HEK293 (cell line): ENCODE measurements at regions not wholly inside any gene's neighbourhood (a gene's known extent, or its start where the extent isn't known, plus 50 kb on each side); places are given as distances from the start of the nearest gene placed in this dataset.

Experiments
- CTCF ChIA-PET: fragments of 350-600 bp; formaldehyde crosslinking; extraction: SDS; loops from one replicate; lab custom pipeline; 2021; ENCODE audit warnings: antibody characterized with exemption; lab: Yijun Ruan, JAX
- POLR2A ChIA-PET: fragments of 300-600 bp; formaldehyde crosslinking; extraction: SDS; loops from one replicate; lab custom pipeline; 2020; ENCODE audit warnings: antibody characterized with exemption, inconsistent platforms; lab: Yijun Ruan, JAX
- H3K27ac ChIP-seq: fragments of 200-500 bp; sonication (Bioruptor generic); 2 replicates; pipeline ENCODE4 v1.5.1; 2014; ENCODE audit warnings: low read depth, low read length, control low read depth, inconsistent platforms; ENCODE audit errors: extremely low read depth
- H3K36me3 ChIP-seq, 2 experiments: fragments of 200-500 bp in 1 of 2; sonication (Bioruptor generic) in 1 of 2; 1 replicate in 1 of 2; 2 replicates in 1 of 2; pipeline ENCODE4 v1.5.1; 2014 to 2017; ENCODE audit warnings: inconsistent platforms in 2 of 2, low read length in 2 of 2; ENCODE audit not compliant: control insufficient read depth in 2 of 2, insufficient read depth in 1 of 2
- H3K4me1 ChIP-seq: fragments of 200-500 bp; sonication (Bioruptor generic); 2 replicates; pipeline ENCODE4 v1.5.1; 2014; ENCODE audit warnings: mild to moderate bottlenecking, low read length, inconsistent platforms; ENCODE audit not compliant: control insufficient read depth, insufficient read depth
- H3K4me3 ChIP-seq: 2 replicates; pipeline ENCODE4 v1.5.1; 2011; ENCODE audit warnings: low read depth, mild to moderate bottlenecking, control low read depth, low read length, moderate library complexity
- H3K9me3 ChIP-seq: fragments of 200-500 bp; sonication (Bioruptor generic); 2 replicates; pipeline ENCODE4 v1.5.1; 2014; ENCODE audit warnings: low read depth, low read length, inconsistent platforms; ENCODE audit not compliant: control insufficient read depth, insufficient read depth
- ATF2 ChIP-seq: fragments of 450-650 bp; formaldehyde crosslinking; IDR thresholded peaks from 2 replicates; pipeline ENCODE4 v1.5.1; 2016; ENCODE audit warnings: missing biosample characterization, missing genetic modification characterization, low read depth
- BCL11A ChIP-seq: fragments of 450-650 bp; formaldehyde crosslinking; IDR thresholded peaks from 2 replicates; pipeline ENCODE4 v1.5.1; 2016; ENCODE audit warnings: low read depth, missing biosample characterization, missing genetic modification characterization
- KLF16 ChIP-seq: fragments of 450-650 bp; formaldehyde crosslinking; IDR thresholded peaks from 2 replicates; pipeline ENCODE4 v1.5.1; 2017; ENCODE audit warnings: missing biosample characterization, missing genetic modification characterization
- MEIS1 ChIP-seq: sonication (generic); formaldehyde crosslinking; IDR thresholded peaks from 2 replicates; pipeline ENCODE4 v1.8.1; 2022; ENCODE audit warnings: missing genetic modification reagents, mild to moderate bottlenecking, borderline replicate concordance
- PATZ1 ChIP-seq: fragments of 450-650 bp; formaldehyde crosslinking; IDR thresholded peaks from 2 replicates; pipeline ENCODE4 v1.5.1; 2016; ENCODE audit warnings: missing biosample characterization, missing genetic modification characterization
- RBAK ChIP-seq: fragments of 450-650 bp; formaldehyde crosslinking; IDR thresholded peaks from 2 replicates; pipeline ENCODE4 v1.5.1; 2016; ENCODE audit warnings: missing biosample characterization, missing genetic modification characterization
- TRIM28 ChIP-seq: IDR thresholded peaks from 2 replicates; pipeline ENCODE4 v1.6.1; 2011; ENCODE audit warnings: low read length, control low read depth, borderline replicate concordance
- ZBTB1 ChIP-seq: fragments of 450-650 bp; formaldehyde crosslinking; IDR thresholded peaks from 2 replicates; pipeline ENCODE4 v1.5.1; 2016; ENCODE audit warnings: missing biosample characterization, missing genetic modification characterization
- ZBTB20 ChIP-seq: fragments of 450-650 bp; formaldehyde crosslinking; IDR thresholded peaks from 2 replicates; pipeline ENCODE4 v1.5.1; 2016; ENCODE audit warnings: missing biosample characterization, missing genetic modification characterization
- ZFP3 ChIP-seq: fragments of 450-650 bp; formaldehyde crosslinking; IDR thresholded peaks from 2 replicates; pipeline ENCODE4 v1.5.1; 2016; ENCODE audit warnings: low read depth, missing biosample characterization, missing genetic modification characterization
- ZNF133 ChIP-seq: fragments of 450-650 bp; formaldehyde crosslinking; IDR thresholded peaks from 2 replicates; pipeline ENCODE4 v1.5.1; 2016; ENCODE audit warnings: missing biosample characterization, missing genetic modification characterization
- ZNF146 ChIP-seq: fragments of 450-650 bp; formaldehyde crosslinking; IDR thresholded peaks from 2 replicates; pipeline ENCODE4 v1.5.1; 2016; ENCODE audit warnings: missing biosample characterization, missing genetic modification characterization
- ZNF174 ChIP-seq: fragments of 450-650 bp; formaldehyde crosslinking; IDR thresholded peaks from 2 replicates; pipeline ENCODE4 v1.5.0; 2017; ENCODE audit warnings: missing biosample characterization, mild to moderate bottlenecking, missing genetic modification characterization
- ZNF184 ChIP-seq: fragments of 450-650 bp; IDR thresholded peaks from 2 replicates; pipeline ENCODE4 v1.5.1; 2018; ENCODE audit warnings: missing biosample characterization, mild to moderate bottlenecking, missing genetic modification characterization
- ZNF274 ChIP-seq, 2 experiments: fragments of 200-500 bp in 1 of 2; fragments of 450-650 bp in 1 of 2; sonication (Bioruptor generic) in 1 of 2; formaldehyde crosslinking in 1 of 2; IDR thresholded peaks; 2 replicates each; pipeline versions ENCODE4 v1.5.1 to v1.6.1; 2014 to 2016; ENCODE audit warnings: borderline replicate concordance in 1 of 2, inconsistent platforms in 1 of 2, low read length in 1 of 2, missing biosample characterization in 1 of 2, missing genetic modification characterization in 1 of 2
- ZNF366 ChIP-seq: fragments of 450-650 bp; formaldehyde crosslinking; conservative IDR thresholded peaks from 2 replicates; pipeline ENCODE4 v1.5.1; 2016; ENCODE audit warnings: missing biosample characterization, missing genetic modification characterization
- ZNF510 ChIP-seq: fragments of 450-650 bp; formaldehyde crosslinking; IDR thresholded peaks from 2 replicates; pipeline ENCODE4 v1.5.1; 2018; ENCODE audit warnings: mild to moderate bottlenecking, missing genetic modification characterization, missing biosample characterization; ENCODE audit not compliant: insufficient replicate concordance
- ZNF645 ChIP-seq: fragments of 450-650 bp; formaldehyde crosslinking; IDR thresholded peaks from 2 replicates; pipeline ENCODE4; 2016; ENCODE audit warnings: missing biosample characterization, missing genetic modification characterization
- ZNF704 ChIP-seq: fragments of 450-650 bp; formaldehyde crosslinking; IDR thresholded peaks from 2 replicates; pipeline ENCODE4 v1.5.1; 2016; ENCODE audit warnings: missing biosample characterization, missing genetic modification characterization
- ZNF707 ChIP-seq: fragments of 450-650 bp; formaldehyde crosslinking; IDR thresholded peaks from 2 replicates; pipeline ENCODE4 v1.5.1; 2016; ENCODE audit warnings: missing biosample characterization, missing genetic modification characterization
- ZNF785 ChIP-seq: fragments of 450-650 bp; formaldehyde crosslinking; IDR thresholded peaks from 2 replicates; pipeline ENCODE4 v1.5.1; 2016; ENCODE audit warnings: missing biosample characterization, missing genetic modification characterization

- H3K36me3 ChIP-seq, result no peaks in the 10 kb centered on the region
- ChIA-PET POLR2A (no interaction called here), CTCF (no interaction called here)
- no peak overlapping the region for H3K4me3 ChIP-seq
- no peaks in the 10 kb centered on the region for H3K4me1 ChIP-seq
- H3K27ac ChIP-seq, result no peak overlapping the region
- no peaks in the 10 kb centered on the region for H3K9me3 ChIP-seq
- no peak for TF ChIP-seq ZFP3 (tag by site-specific recombination)
- TF ChIP-seq BCL11A (tag by site-specific recombination), result no peak
Observed at GRCh38 chr3:124599147-124599765, 131.0 kb upstream of the UMPS start.

DNA sequence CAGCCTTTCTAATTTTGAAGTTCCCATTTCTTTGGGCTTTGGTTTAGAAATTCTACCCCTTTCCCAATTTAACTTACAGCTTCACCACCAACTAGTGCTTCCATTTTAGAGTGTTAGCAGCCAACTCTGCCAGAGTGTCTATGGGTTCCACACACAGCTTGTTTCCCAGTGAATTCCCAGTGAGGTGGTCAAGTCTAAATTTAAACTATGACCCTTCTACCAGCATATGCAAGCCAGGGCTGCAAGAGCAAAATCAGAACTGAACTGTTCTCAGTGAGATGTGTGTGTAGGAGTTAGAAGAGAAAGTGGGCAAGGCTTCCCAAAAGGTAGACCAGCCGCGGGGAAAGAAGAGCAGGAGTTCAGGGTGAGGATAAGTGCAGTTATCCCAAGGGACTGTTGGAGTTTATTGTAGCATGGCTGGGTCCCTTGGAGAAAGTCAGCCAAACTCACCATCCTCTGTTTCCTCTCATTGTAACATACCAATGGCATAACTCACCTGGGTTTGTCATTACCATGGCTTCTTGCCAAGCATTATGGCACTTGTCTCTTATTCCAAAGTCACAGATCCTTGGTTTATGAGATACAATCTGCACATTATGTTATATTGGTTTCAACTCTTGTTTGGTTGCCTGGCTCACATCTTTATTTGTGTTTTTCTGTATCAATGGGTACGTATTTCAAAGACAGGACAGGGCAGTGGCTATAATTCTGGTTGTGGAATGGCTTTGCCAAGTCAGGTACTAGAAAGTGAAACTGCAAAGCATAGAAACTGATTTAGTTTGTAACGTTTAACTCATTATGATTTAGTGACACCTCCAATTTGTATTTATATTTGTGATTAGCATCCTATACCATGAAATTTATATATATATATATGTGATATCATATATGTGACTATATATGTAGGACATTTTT lies 130.2 kb upstream of the UMPS start:
- Histone ChIP-seq H3K9me3 (no peaks in the 10 kb centered on the region), H3K36me3 (no peaks in the 10 kb centered on the region), H3K27ac (no peak overlapping the region), H3K4me1 (no peaks in the 10 kb centered on the region), H3K4me3 (no peak overlapping the region)
- TF ChIP-seq ZNF366 (tag by site-specific recombination) (peak; percentile 55), ZNF174 (tag by site-specific recombination) (no peak), ZNF510 (tag by site-specific recombination) (no peak), ATF2 (tag by site-specific recombination) (no peak)
- CTCF ChIA-PET, result interaction anchor here (1.0 to 1.4 kb wide), 2 partner anchors 35 to 88 kb away, joined by 3 read pairs; no protein-coding TSS in a partner anchor
- POLR2A ChIA-PET, result no interaction called here

DNA sequence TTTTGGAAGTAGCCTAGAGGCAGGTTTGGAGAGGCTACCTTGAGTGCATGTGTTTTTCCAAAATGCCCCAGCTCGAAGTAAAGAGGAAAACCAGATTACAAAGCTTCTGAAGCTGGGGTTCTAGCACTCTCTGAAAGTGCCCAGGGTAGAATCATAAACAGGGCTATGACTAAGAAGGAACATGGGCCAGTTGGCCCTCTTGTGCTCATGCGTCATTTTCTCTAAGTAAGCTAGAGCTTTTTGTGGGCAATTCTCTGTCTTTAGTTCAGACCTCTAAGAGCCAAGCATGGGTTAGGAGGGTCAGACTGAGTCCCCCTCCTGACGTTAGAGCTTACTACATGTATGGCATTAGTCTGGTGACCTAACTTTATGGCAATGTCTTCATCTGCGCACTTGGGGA lies 129.5 kb upstream of the UMPS start:
- Histone ChIP-seq H3K9me3 (no peaks in the 10 kb centered on the region), H3K27ac (no peak overlapping the region), H3K4me3 (no peak overlapping the region), H3K4me1 (no peaks in the 10 kb centered on the region), H3K36me3 (no peaks in the 10 kb centered on the region)
- TF ChIP-seq RBAK (no peak), ZNF274 (IDR thresholded peaks at IDR 0.05; ENCODE audit: low read length) (no peak), ZNF274 (tag by site-specific recombination; IDR thresholded peaks at IDR 0.05; ENCODE audit: borderline replicate concordance) (no peak), ATF2 (tag by site-specific recombination) (no peak), ZNF785 (tag by site-specific recombination) (no peak), PATZ1 (tag by site-specific recombination) (no peak), KLF16 (no peak), ZBTB20 (tag by site-specific recombination) (no peak), ZNF704 (tag by site-specific recombination) (no peak), ZNF184 (no peak), ZNF133 (tag by site-specific recombination) (no peak), ZNF707 (tag by site-specific recombination) (no peak), MEIS1 (CRISPR knock-in tag) (no peak), TRIM28 (no peak), ZBTB1 (tag by site-specific recombination) (no peak), ZNF645 (no peak), ZNF146 (tag by site-specific recombination) (no peak)
- ChIA-PET POLR2A (no interaction called here), CTCF (interaction anchor here (1.0 to 1.4 kb wide), 2 partner anchors 36 to 88 kb away, joined by 3 read pairs; no protein-coding TSS in a partner anchor)
